NCI-H345 treated with DMSO at 0.1 percent for 48 hours (cell line): ENCODE measurements at regions not wholly inside any gene's neighbourhood (a gene's known extent, or its start where the extent isn't known, plus 50 kb on each side); places are given as distances from the start of the nearest gene placed in this dataset.

Experiments used
- DNase-seq: peaks from one replicate; lab custom pipeline; 2025; ENCODE audit not compliant: unreplicated experiment; lab: John Stamatoyannopoulos, UW

DNA sequence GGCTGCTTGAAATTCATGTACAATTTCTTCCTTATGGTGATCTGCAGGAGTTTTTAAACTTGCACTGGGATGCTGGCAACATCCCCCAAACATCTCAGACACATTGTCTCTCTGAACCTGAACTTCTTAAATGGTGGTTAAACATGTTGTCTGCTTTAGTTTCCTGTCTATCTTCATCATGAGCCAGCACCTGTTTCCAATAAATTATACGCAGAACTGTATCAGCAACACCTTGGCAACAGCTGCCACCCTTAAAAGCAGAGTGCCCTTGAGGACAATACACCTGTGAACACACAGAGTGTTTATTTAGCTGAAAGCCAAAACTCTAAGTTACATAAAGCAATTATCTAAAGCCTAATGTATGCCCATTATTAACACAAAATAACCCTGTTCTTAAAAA is 242.9 kb downstream of the WNT5A start:
- peak; percentile 88 for DNase-seq

- peak; percentile 25 for DNase-seq
Measured at GRCh38 chr3:55243678-55244077, 243.4 kb downstream of the WNT5A start.

DNA sequence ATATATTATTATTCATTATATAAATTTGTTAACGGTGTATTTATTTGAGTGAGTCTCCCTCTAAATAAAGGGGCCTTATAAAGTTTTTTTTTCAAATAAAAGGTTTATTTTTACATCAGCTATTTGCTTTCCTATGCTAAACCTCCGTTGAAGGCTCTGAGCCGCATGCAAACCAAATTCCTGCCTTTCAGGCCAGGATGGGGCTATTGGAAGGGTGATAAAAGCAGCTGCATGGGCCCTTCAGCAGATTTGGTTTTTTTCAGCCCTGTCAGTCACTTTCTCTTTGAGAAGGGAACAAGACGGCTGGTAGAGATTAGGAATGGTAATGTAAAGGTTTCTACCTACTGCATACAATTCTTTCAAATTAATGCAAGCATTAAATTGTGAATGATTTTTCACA is 244.2 kb downstream of the WNT5A start:
- no peak for DNase-seq

GRCh38 chr3:55241098-55241497 is 246.0 kb downstream of the WNT5A start:
- DNase-seq = no peak

DNA sequence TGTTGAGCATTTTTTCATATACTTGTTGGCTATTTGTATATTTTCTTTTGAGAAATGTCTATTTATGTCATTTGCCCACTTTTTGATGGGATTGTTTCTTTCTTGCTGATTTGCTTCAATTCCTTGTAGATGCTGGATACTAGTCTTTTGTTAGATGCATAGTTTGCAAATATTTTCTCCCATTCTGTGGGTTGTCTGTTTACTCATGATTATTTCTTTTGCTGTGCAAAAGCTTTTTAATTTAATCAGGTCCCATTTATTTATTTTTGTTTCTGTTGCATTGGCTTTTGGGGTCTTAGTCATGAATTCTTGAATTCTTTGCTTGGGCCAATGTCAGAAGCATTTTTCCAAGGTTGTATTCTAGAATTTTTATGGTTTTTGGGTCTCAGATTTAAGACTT is 251.7 kb downstream of the WNT5A start:
- no peak for DNase-seq

- no peak for DNase-seq
Measured at GRCh38 chr3:55226696-55227095, 260.4 kb downstream of the WNT5A start.

- DNase-seq = no peak
Measured at GRCh38 chr3:55218577-55218976, 268.5 kb downstream of the WNT5A start.

DNA sequence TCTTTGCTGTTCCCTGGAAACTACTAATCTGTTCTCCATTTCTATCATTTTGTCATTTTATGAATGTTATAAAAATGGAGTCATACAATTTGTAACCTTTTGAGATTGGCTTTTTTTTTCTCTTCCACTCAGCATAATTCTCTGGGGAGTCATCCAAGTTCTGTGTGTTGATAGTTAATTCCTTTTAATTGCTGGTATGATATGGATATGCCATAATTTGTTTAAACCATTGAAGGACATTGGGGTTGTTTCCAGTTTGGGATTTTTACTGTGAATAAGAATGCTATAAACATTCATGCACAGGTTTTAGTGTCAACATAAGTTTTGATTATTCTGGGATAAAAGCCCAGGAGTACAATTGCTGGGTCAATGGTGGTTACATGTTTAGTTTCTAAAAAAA is 279.4 kb downstream of the WNT5A start:
- no peak for DNase-seq

DNA sequence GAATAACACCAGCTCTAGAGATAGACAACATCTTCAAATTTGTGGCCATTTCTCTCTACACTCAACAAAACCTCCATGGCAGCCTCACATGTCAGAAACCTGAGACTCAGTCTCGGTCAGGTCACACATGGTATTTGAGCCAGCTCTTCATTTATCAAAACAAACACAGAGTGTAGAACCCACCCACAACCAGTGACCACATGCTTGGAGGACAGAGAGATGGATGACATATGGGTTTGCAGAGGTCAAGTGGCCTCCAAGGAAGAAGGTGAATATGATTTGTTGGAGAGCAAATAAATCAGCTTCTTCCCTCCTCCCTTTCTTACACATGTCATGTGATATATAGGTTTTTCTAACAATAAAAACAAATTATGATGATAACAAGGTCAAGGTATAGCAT is 278.1 kb upstream of the LRTM1 start:
- DNase-seq = no peak

- no peak for DNase-seq
Measured at GRCh38 chr3:55204417-55204816, 276.6 kb upstream of the LRTM1 start.

GRCh38 chr3:55203546-55203945 is 275.7 kb upstream of the LRTM1 start:
- no peak for DNase-seq

- DNase-seq = no peak
Measured at GRCh38 chr3:55203006-55203405, 275.1 kb upstream of the LRTM1 start.

DNA sequence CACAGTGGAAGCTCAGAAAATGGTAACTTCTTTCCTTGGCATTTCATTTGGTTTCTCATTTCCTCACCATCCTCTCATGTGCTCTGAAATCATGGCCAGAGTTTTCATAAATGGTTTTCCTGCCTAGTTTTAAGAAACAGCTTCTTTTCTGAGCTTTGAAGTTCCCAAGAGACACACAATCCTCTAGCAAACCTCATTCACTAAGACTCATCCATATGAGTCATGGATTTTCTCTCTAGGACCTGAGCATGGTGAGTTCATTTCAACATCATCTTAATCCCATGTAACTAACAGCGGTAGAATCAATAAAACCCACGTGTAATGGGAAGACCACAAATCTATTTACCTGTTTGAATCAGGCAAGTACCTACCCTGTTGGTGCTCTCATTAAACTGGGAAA is 274.5 kb upstream of the LRTM1 start:
- no peak for DNase-seq

- no peak for DNase-seq
Measured at GRCh38 chr3:55201779-55202178, 273.9 kb upstream of the LRTM1 start.

- DNase-seq = no peak
Measured at GRCh38 chr3:55200906-55201305, 273.0 kb upstream of the LRTM1 start.

DNA sequence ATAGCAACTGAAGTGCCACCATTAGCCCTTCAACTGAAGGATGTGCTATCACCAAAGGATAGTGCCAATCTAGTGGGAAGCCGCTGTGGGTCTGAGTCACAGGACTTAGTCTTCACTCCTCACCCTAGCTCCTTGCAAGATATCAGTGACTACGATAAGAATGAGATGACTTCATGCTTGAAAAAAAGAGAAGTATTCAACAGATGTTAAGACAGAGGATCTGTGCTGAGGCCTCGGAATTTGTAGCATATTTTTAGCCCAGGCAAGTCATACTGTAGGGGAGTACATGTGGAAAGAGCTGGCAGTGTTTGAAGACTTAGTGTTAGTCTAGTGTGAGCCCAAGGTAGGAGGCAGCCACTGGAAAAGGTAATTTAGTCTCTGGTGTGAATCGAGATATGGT is 270.7 kb upstream of the LRTM1 start:
- no peak for DNase-seq

- DNase-seq = no peak
Measured at GRCh38 chr3:55197021-55197420, 269.2 kb upstream of the LRTM1 start.

DNA sequence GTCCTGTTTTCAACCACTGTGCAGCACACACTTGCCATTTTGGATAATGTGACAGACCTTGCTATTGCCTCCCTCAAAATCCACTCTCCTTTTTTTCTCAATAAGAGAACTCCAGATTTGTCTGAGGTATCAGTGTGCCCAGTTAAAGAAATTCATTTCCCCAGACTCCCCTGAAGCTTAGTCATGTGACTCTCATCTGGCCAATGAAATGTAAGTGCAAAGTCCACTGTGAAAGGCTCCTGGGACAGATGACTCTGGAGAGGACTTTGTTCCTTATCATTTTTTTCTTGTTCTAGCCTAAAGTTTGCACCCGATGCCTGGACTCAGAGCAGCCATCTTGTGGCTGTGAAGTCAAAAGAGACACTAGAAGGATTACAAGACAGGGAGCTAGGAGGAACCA is 268.6 kb upstream of the LRTM1 start:
- no peak for DNase-seq

- DNase-seq = no peak
Measured at GRCh38 chr3:55194376-55194775, 266.5 kb upstream of the LRTM1 start.

DNA sequence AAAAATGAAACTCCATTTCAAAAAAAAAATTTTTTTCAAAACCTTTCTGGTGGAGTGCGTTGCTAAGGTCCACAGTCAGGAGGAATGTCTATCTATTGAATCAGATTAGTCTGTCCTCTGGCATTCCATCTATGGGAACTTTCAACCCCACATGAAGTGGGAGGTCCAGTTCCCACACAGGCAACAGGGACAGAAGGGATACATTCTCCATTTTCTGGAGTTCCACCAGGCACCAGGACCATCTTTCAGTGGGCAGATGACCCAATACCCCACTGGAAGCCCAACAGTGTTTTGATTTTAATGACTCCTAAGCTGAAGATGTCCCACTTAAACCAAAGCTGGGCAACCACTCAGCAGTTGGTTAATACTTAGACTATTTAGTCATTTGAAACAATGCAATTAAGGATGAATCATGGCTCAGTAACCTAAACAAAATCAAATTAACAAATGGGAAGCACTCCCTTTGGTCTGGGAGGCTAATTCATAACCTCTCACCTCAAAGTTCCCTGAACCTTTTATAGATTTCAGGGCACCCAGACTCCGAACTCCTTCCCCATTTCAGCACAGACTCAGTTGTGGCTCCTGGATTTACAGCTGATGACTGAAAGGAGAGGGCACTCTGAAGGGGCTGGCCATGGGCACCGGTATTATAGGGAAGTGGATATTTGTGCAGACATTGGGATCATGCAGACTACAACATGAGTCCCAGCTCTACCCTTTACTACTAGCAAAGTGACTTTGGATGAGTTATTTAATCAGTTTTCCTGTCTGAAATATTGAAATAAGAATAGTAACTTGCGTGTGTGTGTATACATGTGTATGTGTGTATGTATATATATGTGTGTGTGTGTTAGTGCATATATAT is 264.3 kb upstream of the LRTM1 start:
- no peak for DNase-seq

GRCh38 chr3:55190331-55190730 is 262.5 kb upstream of the LRTM1 start:
- no peak for DNase-seq

DNA sequence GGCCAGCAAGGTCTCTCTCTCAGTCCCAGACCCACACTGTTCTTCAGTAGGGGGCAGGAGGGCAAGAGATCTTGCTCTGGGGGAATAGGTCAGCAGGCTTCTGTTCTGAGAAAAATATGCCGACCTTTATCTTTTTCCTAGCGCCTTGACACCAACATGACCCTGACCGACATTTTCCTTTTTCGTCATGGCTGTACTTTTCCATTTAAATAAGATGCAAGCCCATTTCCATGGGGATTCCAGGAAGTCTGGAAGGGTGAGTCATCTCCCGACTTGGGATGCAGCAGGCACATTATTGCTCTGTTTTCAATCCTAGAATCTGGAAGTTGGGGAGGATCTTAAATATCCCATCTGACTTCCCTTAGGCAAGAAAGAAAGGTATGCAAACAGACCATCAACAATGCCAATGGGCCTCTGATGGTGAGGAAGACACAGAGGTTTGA is 261.5 kb upstream of the LRTM1 start:
- no peak for DNase-seq

DNA sequence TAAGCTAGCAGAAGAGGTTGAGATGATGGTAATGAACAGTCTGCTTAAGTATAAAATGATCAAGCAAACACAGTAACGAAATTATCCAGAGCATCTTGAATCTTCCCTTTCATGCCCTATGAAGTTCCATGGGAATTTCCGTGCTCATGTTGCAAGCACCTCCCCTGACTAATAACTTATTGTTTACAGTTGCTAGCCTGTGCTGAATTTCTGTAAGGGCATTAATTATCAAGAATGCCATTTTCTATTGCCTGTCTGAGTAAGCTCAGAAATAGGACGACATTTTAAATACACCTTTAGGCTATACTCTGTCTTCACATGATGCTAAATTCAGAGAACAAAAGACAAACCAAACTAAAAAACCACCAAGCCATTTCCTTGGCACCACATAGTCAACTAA is 257.5 kb upstream of the LRTM1 start:
- DNase-seq = no peak
